Neural cell (in vitro differentiated cells): ENCODE measurements at regions not wholly inside any gene's neighbourhood (a gene's known extent, or its start where the extent isn't known, plus 50 kb on each side); places are given as distances from the start of the nearest gene placed in this dataset.

Source experiments
- H2AFZ ChIP-seq: fragments of 200-600, 300-800 bp; sonication (generic), shearing (Covaris generic); 2 replicates; pipeline ENCODE4 v1.6.0; 2014; ENCODE audit warnings: low read depth, mild to moderate bottlenecking, antibody characterized with exemption, low read length, moderate library complexity
- H3F3A ChIP-seq: fragments of 200-600 bp; shearing (Covaris generic); 2 replicates; pipeline ENCODE4 v1.6.1; 2016; ENCODE audit warnings: mild to moderate bottlenecking, moderate library complexity, mixed read lengths, antibody characterized with exemption, low read length; ENCODE audit not compliant: insufficient read depth, poor library complexity, severe bottlenecking
- H3K27ac ChIP-seq: fragments of 200-600, 300-800 bp; sonication (generic), shearing (Covaris generic); 2 replicates; pipeline ENCODE4 v1.5.1; 2014; ENCODE audit warnings: mild to moderate bottlenecking, low read length, moderate library complexity
- H3K27me3 ChIP-seq: fragments of 300-800, 200-600 bp; sonication (generic), shearing (Covaris generic); 2 replicates; pipeline ENCODE4 v1.6.0; 2014; ENCODE audit warnings: mild to moderate bottlenecking, low read depth, low read length, moderate library complexity; ENCODE audit not compliant: insufficient read depth
- H3K36me3 ChIP-seq: fragments of 300-800, 200-600 bp; sonication (generic), shearing (Covaris generic); 2 replicates; pipeline ENCODE4 v1.5.1; 2014; ENCODE audit warnings: mild to moderate bottlenecking, antibody characterized with exemption, low read length, moderate library complexity; ENCODE audit not compliant: insufficient read depth
- H3K4me2 ChIP-seq: fragments of 300-800, 200-600 bp; sonication (generic), shearing (Covaris generic); 2 replicates; pipeline ENCODE4 v1.6.0; 2014; ENCODE audit warnings: mild to moderate bottlenecking, low read length
- H3K4me3 ChIP-seq: fragments of 300-800, 200-600 bp; sonication (generic), shearing (Covaris generic); 2 replicates; pipeline ENCODE4 v1.5.1; 2014; ENCODE audit warnings: mild to moderate bottlenecking, low read length, moderate library complexity
- H3K79me2 ChIP-seq: fragments of 200-600 bp; shearing (Covaris generic); replicated peaks from 2 replicates; pipeline ENCODE4 v1.6.0; 2014; ENCODE audit warnings: mild to moderate bottlenecking, low read length, moderate library complexity; ENCODE audit not compliant: insufficient read depth
- H3K9ac ChIP-seq: fragments of 300-800, 200-600 bp; sonication (generic), shearing (Covaris generic); 2 replicates; pipeline ENCODE4 v1.6.1; 2016; ENCODE audit warnings: mild to moderate bottlenecking, low read length, mixed read lengths
- H3K9me2 ChIP-seq: fragments of 200-600 bp; shearing (Covaris generic); 2 replicates; pipeline ENCODE4 v1.6.1; 2016; ENCODE audit warnings: mild to moderate bottlenecking, low read length, mixed read lengths; ENCODE audit not compliant: insufficient read depth
- H3K9me3 ChIP-seq: fragments of 200-600, 300-800 bp; sonication (generic), shearing (Covaris generic); 2 replicates; pipeline ENCODE4 v1.6.1; 2016; ENCODE audit warnings: mild to moderate bottlenecking, mixed run types, low read length, moderate library complexity, mixed read lengths
- H4K20me1 ChIP-seq: fragments of 200-600 bp; shearing (Covaris generic); 2 replicates; pipeline ENCODE4 v1.6.1; 2016; ENCODE audit warnings: mild to moderate bottlenecking, mixed run types; ENCODE audit not compliant: insufficient read depth
- EP300 ChIP-seq: fragments of 450-650 bp; conservative IDR thresholded peaks from 2 replicates; pipeline ENCODE4 v1.6.1; 2014; ENCODE audit warnings: antibody characterized with exemption, mild to moderate bottlenecking, moderate library complexity; ENCODE audit not compliant: poor library complexity, severe bottlenecking
- EZH2 ChIP-seq: fragments of 200-600, 300-800 bp; shearing (Covaris generic), sonication (generic); IDR thresholded peaks from 2 replicates; pipeline ENCODE4 v1.6.1; 2014; ENCODE audit warnings: antibody characterized with exemption, low read length, borderline replicate concordance, mild to moderate bottlenecking; ENCODE audit not compliant: insufficient read depth, poor library complexity, severe bottlenecking
- MXI1 ChIP-seq: fragments of 450-650 bp; conservative IDR thresholded peaks from 2 replicates; pipeline ENCODE4 v1.6.1; 2014; ENCODE audit warnings: antibody characterized with exemption, mild to moderate bottlenecking; ENCODE audit not compliant: poor library complexity, severe bottlenecking
- POLR2AphosphoS5 ChIP-seq: IDR thresholded peaks from 2 replicates; pipeline ENCODE4 v1.6.1; 2012
- RAD21 ChIP-seq: fragments of 450-650 bp; conservative IDR thresholded peaks from 2 replicates; pipeline ENCODE4 v1.6.1; 2014; ENCODE audit warnings: antibody characterized with exemption, mild to moderate bottlenecking, moderate library complexity
- SMC3 ChIP-seq: fragments of 450-650 bp; conservative IDR thresholded peaks from 2 replicates; pipeline ENCODE4 v1.6.1; 2014; ENCODE audit warnings: antibody characterized with exemption, mild to moderate bottlenecking, moderate library complexity; ENCODE audit not compliant: poor library complexity
- TAF1 ChIP-seq: IDR thresholded peaks from 2 replicates; pipeline ENCODE4 v1.6.1; 2012; ENCODE audit warnings: low read depth
- TF ChIP-seq, protein P1 (sequence below): fragments of 450-650 bp; IDR thresholded peaks from 2 replicates; pipeline ENCODE4 v1.5.1; 2014; ENCODE audit warnings: antibody characterized with exemption, mild to moderate bottlenecking, moderate library complexity; ENCODE audit not compliant: poor library complexity, severe bottlenecking
- TF ChIP-seq, protein P2 (sequence below): IDR thresholded peaks from 2 replicates; pipeline ENCODE4 v1.6.1; 2012; ENCODE audit warnings: borderline replicate concordance

DNA sequence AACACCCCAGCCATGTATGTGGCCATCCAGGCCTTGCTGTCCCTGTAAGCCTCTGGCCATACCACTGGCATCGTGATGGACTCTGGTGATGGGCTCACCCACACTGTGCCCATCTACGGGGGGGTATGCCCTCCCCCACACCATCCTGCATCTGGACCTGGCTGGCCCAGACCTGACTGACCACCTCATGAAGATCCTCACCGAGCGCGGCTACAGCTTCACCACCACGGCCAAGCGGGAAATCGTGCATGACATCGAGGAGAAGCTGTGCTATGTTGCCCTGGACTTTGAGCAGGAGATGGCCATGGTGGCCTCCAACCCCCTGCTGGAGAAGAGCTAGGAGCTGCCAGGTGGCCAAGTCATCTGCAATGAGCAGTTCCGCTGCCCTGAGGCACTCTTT lies 80.4 kb upstream of the ZCCHC2 start:
- Histone ChIP-seq H3K27ac (no peak overlapping the region), H4K20me1 (no peaks in the 10 kb centered on the region), H3K27me3 (no peaks in the 10 kb centered on the region), H3K4me3 (no peak overlapping the region), H3K9me3 (no peaks in the 10 kb centered on the region), H3F3A (no peaks in the 10 kb centered on the region), H3K9me2 (no peaks in the 10 kb centered on the region), H3K36me3 (no peaks in the 10 kb centered on the region), H3K9ac (no peak overlapping the region), H3K4me2 (no peak overlapping the region), H2AFZ (no peak overlapping the region), H3K79me2 (no peaks in the 10 kb centered on the region)
- TF ChIP-seq POLR2AphosphoS5, result no peak
- no peak for TF ChIP-seq EP300
- TF ChIP-seq TAF1, result no peak
- TF ChIP-seq RAD21, result no peak
- no peak for TF ChIP-seq MXI1
- TF ChIP-seq, protein P1, sequence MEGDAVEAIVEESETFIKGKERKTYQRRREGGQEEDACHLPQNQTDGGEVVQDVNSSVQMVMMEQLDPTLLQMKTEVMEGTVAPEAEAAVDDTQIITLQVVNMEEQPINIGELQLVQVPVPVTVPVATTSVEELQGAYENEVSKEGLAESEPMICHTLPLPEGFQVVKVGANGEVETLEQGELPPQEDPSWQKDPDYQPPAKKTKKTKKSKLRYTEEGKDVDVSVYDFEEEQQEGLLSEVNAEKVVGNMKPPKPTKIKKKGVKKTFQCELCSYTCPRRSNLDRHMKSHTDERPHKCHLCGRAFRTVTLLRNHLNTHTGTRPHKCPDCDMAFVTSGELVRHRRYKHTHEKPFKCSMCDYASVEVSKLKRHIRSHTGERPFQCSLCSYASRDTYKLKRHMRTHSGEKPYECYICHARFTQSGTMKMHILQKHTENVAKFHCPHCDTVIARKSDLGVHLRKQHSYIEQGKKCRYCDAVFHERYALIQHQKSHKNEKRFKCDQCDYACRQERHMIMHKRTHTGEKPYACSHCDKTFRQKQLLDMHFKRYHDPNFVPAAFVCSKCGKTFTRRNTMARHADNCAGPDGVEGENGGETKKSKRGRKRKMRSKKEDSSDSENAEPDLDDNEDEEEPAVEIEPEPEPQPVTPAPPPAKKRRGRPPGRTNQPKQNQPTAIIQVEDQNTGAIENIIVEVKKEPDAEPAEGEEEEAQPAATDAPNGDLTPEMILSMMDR, result no peak
- TF ChIP-seq EZH2, result no peak
- no peak for TF ChIP-seq SMC3
- TF ChIP-seq, protein P2, sequence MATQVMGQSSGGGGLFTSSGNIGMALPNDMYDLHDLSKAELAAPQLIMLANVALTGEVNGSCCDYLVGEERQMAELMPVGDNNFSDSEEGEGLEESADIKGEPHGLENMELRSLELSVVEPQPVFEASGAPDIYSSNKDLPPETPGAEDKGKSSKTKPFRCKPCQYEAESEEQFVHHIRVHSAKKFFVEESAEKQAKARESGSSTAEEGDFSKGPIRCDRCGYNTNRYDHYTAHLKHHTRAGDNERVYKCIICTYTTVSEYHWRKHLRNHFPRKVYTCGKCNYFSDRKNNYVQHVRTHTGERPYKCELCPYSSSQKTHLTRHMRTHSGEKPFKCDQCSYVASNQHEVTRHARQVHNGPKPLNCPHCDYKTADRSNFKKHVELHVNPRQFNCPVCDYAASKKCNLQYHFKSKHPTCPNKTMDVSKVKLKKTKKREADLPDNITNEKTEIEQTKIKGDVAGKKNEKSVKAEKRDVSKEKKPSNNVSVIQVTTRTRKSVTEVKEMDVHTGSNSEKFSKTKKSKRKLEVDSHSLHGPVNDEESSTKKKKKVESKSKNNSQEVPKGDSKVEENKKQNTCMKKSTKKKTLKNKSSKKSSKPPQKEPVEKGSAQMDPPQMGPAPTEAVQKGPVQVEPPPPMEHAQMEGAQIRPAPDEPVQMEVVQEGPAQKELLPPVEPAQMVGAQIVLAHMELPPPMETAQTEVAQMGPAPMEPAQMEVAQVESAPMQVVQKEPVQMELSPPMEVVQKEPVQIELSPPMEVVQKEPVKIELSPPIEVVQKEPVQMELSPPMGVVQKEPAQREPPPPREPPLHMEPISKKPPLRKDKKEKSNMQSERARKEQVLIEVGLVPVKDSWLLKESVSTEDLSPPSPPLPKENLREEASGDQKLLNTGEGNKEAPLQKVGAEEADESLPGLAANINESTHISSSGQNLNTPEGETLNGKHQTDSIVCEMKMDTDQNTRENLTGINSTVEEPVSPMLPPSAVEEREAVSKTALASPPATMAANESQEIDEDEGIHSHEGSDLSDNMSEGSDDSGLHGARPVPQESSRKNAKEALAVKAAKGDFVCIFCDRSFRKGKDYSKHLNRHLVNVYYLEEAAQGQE, result no peak

DNA sequence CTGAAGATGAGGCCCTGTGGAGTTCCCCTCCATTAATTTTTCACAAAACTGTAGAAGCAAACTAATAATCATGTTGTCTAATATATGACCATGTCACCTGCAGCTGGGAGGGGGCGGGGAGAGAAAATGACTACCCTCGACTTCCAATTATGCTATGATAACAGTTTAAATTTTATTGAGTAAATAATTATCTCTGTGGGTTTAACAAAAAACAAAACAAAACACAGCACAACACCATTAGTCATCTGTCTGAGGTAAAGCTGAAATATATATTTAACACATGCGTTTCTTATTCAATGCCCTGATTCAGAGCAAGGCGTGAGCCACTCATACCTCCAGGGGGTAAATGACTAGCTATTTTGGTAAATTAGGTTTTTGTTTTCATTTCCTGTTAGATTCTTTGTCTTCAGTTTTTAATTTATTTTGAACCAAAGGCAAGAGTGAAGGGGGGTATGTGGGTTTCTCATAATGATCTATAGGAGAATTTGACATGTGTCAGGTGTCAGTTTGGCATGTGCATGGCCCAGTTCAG lies 77.4 kb upstream of the ZCCHC2 start:
- H3K4me2 ChIP-seq, result no peak overlapping the region
- H3K9ac ChIP-seq, result no peak overlapping the region
- TF ChIP-seq EZH2, result no peak
- no peak for TF ChIP-seq POLR2AphosphoS5
- TF ChIP-seq, protein P1, result no peak
- no peak for TF ChIP-seq SMC3
- no peak for TF ChIP-seq RAD21
- TF ChIP-seq TAF1, result no peak
- no peak for TF ChIP-seq EP300
- TF ChIP-seq, protein P2, result no peak
- no peak for TF ChIP-seq MXI1
- no peak overlapping the region for H3K4me3 ChIP-seq
- no peaks in the 10 kb centered on the region for H3K9me3 ChIP-seq
- no peaks in the 10 kb centered on the region for H3F3A ChIP-seq
- H4K20me1 ChIP-seq, result no peaks in the 10 kb centered on the region
- H3K79me2 ChIP-seq, result no peaks in the 10 kb centered on the region
- no peak overlapping the region for H2AFZ ChIP-seq
- no peaks in the 10 kb centered on the region for H3K27me3 ChIP-seq
- H3K36me3 ChIP-seq, result no peaks in the 10 kb centered on the region
- H3K27ac ChIP-seq, result no peak overlapping the region
- H3K9me2 ChIP-seq, result no peaks in the 10 kb centered on the region
